Femur (tissue), 1 donor: ENCODE measurements at regions not wholly inside any gene's neighbourhood (a gene's known extent, or its start where the extent isn't known, plus 50 kb on each side); places are given as distances from the start of the nearest gene placed in this dataset.
"Not testable (repeated sequence)": the region's sequence is repeated elsewhere in the genome, so short reads cannot be mapped to it uniquely, and the experiment has no call there.

Experiments
- DNase-seq: peaks from one replicate; pipeline ENCODE4 v3.0.0-alpha.2; 2017

DNA sequence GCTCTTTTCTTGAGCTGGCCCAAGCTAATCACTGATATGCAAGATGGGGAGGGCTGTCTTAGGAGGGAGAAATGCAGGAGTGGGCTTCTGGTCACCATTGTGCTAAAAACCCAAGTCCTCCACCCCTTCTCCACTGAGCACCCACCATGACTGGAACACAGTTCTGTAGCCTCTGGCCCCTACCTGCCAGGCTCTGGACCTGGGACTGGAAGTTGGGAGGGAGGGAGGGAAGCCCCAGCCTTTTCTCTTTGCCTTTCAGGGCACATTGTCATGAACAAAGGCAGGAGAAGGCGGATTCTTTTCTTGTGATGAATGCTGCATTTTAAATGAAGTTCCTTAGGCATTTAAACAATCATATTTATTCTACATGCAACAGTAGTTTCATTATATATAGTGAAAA lies 559.1 kb upstream of the TRPC7 start:
- DNase-seq, result no peak

DNA sequence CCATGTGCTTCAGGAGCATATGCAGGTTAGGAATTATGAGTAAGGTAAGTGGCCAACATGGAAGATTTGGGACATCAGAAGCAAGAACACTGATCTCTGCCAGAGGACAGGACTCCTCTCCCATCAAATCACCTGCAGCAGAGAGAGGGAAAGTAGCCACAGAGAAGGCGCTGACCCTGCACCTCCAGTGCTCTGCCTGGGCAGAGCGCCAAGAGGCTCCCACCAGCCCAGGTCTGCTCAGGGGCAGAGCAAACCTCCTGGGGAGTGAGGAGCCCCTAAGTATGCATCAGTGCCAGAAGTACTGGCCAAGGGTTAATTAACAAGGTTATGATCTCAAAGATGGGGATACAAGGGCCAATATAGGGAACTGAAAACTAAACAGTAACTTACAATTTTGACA lies 545.3 kb upstream of the TRPC7 start:
- no peak for DNase-seq

DNA sequence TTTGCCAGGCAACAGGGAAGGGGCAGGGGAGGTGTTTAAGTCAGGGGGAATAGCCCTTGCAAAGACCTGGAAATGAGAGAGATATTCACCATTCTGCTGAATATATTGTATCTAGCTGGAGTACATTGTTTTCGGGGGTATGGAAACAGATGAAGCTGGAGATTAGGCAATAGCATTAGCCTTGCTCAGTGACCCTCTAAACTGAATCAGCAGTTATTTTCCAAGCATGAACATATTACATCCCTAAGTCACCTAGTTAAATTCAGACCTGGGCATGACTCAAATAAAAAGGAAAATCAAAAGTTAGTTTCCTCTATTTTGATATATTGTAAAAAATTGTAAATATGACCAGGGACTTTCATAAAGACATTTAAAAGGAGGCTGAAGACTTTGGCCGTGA lies 544.6 kb upstream of the TRPC7 start:
- DNase-seq, result no peak

DNA sequence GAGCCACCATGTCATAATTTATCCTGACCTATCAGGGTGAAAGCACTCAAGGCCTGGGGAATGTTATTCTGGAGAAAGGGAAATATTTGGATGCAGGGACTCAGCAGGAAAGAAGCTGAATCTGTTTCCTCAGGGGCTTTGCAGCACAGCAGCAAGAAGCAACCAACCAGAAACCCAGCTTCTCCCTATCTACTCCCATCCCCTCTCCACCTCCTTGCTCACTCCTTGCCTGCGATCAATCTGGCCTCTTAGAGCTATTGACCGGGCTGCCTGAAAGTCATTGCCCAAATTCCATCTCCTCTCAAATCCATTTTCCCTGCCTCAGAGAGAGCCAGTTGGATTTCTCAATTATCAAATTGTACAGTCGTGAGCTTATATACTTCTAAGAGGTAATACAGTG lies 542.0 kb upstream of the TRPC7 start:
- DNase-seq, result no peak

DNA sequence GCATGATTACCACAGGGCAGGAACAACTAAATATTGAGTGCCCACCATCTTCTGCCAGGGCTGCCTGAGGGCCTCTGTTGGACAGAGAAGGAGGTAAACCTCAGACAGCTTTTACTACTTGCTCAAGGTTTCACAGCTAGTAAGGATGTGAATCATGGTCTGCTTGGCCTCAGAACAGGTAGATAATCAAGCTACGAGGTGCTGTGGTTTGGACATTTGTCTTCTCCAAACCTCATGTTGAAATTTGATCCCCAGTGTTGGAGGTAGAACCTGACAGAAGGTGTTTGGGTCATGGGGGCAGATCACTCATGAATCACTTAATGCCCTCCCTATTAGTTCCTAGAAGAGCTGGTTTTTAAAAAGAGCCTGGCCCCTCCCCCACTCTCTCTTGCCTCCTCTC lies 541.2 kb upstream of the TRPC7 start:
- DNase-seq, result no peak

DNA sequence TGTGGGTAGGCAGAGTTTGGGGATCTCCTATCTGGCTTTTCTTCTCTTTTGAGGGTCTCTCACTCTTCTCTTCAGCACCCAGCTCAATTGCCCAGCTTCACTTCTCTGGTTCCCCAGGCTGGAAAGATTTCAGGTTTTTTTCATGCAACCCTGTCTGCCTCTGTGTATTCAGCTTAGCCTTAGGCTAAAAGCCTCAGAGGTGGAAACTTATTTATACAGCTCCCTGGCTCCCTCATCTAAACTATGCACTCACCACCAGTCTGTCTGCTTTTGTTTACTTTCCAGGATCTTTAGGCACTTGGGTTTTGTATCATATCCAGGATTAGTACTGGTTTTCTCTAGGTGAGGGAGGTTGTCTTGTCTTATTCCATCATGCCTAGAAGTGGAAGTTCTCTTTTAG lies 540.2 kb upstream of the TRPC7 start:
- no peak for DNase-seq

DNA sequence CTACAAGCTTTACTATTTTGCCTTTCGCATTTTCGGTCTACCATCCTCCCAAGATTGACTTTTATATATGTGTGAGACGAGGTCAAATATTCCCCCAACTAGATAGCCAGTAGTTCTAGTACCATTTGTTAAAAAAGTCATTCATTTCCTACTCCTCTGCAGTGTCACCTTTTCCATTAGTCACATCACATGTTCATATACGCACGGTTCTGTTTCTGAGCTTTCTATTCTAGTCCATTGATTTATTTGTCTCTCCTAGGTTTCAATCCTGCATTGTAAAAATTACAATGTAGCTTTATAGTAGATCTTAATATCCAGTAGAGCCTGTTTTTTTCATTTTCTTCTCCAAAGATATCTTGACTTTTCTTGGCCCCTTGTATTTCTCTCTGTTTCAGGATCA lies 528.7 kb upstream of the TRPC7 start:
- no peak for DNase-seq

DNA sequence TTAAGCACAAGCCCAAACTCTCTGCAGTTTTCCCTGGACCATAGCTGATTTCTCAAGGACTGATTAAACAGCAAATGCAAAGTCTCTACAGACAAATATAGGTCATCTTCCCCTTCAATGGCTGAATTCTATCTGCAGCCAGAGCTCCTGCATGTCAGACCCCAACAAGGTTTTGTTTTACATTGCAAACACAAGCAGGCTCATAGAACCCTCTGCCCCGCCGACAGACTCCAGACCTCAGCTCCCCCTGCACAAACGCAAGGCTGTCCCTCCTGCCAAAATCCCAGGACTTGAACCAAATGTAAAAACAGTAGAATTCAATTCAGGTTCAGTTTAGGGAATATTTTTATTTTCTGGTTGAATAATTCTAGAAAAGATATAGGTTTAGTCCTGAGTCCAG lies 526.7 kb upstream of the TRPC7 start:
- DNase-seq, result no peak

DNA sequence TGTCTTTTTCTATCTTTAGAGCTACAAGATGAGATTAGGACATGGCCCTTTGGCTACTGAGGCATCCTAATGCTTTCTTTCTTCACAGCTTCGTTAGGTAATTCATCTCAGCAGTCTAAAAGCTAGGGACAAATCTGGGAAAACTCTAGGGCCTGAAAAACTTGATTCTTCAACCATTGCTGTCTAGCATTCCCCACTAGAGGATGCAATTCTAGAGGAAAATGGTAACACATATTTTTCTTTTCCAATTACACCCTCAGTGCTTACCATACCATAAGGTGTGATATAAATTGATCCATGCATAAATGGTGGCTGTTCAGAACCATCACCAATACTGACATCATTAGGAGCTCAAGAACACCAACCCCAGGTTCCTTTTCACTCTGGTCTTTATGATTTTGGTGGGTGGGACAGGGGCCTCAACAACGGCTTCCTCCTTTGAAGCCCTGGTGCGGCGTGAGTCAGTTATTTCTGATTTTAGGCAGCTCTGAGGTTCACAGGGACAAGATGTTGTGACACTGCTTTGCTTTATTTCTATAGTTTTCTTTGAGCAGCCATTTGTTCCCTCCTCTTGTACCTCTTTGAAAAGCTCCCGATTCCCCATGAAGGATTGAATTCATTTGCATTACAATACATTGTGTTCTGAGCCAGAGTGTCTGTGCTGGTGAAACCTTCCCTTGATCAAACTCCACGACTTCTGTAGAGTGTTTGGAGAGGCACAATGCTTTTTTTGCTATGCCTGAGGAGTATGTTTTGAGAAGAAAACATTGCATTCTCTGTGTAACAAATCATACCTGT lies 526.0 kb upstream of the TRPC7 start:
- no peak for DNase-seq

DNA sequence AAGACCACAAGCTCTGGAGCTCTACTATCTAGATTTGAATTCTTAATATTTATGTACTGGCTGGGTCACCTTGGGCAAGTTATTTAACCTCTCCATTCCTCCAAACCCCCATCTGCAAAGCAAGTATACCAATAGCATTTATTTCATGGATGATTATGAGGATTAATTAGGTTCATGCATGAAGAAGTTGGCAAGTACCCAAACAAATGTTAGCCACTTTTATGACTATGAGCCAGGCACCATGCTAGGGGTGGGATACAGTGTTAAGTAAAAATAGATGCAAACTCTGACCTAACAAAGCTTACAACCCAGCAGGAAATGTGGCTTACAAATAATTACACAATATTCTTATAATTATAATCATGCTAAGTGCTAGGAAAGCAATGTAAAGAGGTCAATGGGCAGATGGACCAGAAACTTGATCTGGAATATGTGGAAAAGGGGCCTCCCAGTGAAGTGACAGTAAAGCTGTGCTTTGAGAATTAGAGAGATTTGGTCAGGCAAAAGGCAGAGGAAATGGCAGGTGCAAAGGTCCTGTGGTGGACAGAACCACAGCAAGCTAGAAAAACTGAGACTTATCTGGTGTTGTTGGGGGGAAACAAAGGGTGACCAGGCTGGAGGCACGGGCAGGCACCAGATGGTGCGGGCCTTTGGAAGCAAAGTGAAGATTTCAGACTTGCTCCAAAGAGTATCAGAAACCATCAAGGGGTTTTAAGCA lies 525.2 kb upstream of the TRPC7 start:
- DNase-seq, result no peak

DNA sequence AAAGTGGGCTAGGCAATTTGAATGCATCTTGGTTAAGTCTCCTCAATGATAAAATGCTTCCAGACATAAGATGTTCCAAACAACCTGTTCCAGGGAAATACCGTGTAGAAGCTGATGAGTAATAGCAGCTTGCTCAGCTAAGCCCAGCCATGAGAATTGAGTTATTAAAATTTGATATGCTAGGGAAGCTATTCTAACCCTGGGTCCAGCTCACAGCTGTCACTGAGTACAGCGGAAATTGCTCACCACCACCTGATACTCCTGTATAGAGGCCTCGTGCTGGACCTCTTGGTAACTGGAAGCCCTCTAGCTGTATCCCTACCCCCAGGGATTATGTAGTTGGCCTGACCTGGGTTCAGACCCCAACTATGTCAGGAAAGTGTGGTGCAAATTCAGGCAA lies 521.3 kb upstream of the TRPC7 start:
- DNase-seq, result peak; percentile 19

DNA sequence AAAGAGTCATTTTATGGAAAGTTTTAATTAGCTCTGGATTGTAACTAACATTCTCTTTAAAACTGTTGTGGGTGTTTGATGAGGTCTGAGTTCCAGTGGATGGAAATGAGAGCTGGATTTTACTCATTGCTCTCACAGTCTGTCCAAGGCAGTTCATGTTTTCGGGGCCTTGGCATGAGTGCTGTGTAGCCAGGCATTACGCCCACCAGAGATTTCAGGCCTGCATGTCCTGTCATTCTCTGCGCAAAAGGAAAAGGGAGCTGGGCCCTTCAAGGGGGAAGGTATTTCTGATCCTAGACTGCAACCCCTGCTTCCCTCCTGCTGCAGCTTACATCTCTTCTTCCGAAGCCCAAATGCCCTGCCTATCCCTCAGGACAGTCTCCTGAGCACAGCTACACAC lies 499.6 kb upstream of the TRPC7 start:
- no peak for DNase-seq

DNA sequence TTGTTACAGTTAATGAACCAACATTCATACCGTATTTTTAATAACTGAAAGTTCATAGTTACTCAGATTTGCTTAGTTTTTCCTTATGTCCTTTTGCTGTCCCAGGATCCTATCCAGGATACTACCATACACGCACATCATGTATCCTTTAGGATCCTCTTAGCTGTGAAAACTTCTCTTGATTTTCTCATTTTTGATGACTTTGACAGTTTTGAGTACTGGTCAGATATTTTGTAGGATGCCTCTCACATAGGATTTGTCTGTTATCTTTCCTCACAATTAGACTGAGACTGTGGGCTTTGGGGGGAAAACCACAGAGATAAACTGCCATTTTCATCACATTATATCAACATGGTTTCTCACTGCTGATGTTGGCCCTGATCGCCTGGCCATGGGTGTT lies 491.3 kb upstream of the TRPC7 start:
- DNase-seq, result no peak

DNA sequence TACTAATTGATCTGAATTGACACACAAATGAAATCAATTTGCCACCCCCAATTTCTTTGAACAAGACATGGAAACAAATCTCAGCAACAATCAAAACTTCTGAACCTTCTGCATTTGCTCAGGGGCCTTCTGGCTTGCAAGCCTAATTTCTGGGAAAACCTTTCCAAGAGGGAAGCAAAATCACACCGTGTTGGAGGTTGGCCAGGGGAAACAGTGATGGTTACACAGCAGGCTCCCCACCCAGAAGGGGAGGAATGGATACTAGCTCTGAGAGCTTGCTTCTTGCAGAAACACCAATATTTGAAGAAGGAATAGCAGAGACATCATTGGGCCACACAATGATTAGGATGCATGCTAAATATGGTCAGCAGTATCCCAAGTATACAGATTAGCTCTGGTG lies 488.6 kb upstream of the TRPC7 start:
- DNase-seq, result no peak

DNA sequence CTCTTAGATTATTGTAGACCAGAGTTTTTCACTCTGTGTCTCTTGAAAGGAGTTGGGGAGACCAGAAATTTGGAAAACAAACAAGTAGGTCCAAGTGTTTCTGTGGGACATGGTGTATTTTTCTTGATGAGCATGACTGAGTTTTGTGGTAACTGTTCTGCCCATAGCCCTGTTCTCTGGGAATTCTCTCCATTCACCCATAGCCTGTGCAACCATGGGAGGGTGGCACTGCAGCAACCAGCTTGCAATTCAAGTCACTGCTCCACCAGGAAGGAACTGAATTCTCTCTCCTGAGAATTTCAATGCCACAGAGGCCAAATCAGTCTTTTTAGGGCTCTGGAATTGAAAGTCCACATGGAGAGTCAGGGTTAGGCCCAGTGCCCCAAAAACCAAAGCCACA lies 475.3 kb upstream of the TRPC7 start:
- no peak for DNase-seq

DNA sequence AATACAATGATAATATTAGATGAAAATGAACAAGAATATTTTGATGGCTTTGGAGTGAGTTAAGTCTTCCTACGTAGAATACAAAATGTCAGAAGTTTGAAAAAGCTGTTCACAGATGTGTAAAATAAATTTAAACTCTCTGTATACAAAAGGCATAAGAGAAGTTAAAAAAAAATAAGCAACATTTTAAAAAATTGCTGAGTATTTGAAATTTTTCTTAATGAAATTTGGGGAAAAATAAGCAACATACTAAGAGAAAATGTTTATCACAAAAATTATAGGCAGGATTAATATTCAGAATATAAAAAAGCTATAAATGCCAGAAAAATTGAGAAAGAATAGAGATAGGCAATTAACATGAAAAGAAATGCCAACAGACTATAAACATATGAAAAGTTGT lies 470.7 kb upstream of the TRPC7 start:
- DNase-seq, result no peak

DNA sequence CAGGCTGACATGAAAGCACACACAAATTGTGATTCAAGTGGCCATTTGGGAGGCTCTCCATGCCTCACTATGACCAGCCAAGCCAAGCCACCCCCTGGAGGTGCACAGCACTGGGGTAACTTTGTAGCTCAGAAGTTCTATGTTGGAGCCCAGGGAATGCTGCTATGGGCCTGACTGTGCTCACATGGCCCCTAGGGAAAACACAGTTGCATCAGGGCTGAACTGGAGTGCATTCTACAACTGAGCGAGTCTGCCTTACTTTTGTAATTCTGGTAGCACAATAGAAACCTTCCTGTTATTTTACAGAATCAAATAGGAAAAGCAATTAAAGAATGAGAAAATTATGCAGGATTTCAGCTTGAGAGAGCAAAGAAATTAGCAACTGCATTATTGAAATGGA lies 455.5 kb upstream of the TRPC7 start:
- no peak for DNase-seq

DNA sequence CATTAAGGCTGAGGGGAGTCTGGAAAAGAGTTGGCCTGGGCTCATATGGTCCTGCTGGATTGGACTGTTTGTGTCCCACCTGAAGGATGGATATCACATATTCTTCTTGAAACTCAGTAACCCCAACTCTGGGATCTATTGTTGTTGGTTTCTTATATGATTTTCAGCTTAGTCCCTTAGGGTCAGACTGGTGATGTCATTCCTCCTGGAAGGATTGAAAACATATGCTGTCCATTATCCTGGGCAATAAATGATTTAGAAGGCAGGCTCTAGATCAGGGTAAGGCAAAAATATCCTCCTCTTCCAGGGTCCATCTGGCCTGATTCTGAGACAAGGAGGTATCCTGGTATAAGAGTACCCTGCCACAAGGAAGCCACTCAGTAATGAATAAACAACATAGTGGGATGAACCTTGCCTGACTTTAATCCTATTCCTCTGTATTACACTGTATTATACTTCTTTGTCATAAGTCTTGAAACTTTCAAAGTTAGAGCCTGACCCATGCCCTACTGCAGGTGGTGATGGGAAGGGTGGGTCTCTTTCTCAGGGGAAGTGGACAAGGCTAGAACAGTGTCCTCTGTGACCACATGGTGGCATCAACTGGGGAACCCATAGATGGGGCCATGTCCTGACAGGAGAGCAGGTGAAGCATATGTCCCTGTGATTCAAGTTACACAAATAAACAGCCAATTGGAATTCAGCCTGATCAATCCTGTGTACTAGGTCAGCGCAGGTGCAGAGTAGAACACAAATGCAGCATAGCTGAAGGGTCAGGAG lies 454.4 kb upstream of the TRPC7 start:
- no peak for DNase-seq

DNA sequence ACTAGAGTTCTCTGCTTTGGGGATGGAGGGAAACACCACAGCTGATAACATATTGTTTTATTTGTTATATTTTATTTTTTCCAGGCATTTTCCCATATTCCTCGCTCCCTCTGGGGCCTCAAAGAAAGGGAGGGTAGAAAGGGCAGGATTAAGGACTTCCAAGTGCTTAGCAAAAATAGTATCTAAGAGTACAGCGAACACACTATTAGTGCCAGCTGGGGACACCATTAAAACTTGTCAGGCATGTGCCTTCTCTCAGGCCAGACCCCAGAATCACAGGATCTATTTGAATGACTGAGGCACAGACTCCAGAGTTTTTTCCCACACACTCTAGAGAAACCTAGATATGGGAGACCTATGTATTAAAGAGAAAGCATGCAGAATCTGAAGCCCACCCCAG lies 451.0 kb upstream of the TRPC7 start:
- DNase-seq, result no peak

DNA sequence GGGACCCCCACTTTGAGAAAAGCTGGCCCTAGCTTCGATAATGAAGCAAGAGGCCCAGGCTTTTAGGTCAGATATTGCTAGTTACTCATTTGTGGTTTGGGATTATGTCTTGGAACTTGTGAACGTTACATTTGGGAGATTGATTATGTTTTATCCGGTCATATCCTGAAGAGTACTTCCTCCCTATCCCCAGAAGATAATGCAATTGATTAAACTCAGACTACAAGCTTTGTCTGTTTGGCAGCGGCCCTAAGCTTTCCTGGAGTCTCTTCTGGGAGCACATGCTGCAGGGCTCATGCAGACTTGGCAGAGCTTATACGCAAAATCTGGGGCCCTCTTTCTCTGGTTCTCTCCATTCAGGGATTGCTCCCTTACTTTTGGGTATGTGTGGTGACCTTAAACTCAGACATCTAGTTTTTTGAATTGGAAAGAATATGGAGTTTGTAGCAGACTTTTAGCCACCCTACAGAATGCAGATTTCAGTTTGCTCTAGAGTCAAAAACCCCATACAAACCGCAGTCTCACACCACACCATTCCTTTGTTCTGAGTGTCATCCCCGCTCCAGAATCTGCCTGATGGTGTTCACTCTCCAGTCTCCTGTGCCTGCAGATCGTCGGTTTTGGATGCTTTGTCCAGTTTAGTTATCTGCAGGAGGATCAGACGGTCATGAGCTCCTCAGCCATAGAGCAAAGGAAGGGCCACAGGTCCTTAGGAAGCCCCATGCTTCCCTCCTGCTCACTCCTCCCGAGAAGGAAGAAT lies 449.5 kb upstream of the TRPC7 start:
- DNase-seq, result peak; percentile 53

DNA sequence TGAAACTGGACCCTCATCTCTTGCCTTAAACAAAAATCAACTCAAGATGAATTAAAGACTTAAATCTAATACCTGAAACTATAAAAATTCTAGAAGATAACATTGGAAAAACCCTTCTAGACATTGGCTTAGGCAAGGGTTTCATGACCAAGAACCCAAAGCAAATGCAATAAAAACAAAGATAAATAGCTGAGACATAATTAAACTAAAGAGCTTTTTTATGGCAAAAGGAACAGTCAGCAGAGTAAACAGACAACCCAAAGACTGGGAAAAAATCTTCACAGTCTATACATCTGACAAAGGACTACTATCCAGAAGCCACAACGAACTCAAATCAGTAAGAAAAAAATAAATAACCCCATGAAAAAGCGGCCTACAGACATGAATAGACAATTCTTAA lies 446.9 kb upstream of the TRPC7 start:
- DNase-seq, result not testable (repeated sequence)

DNA sequence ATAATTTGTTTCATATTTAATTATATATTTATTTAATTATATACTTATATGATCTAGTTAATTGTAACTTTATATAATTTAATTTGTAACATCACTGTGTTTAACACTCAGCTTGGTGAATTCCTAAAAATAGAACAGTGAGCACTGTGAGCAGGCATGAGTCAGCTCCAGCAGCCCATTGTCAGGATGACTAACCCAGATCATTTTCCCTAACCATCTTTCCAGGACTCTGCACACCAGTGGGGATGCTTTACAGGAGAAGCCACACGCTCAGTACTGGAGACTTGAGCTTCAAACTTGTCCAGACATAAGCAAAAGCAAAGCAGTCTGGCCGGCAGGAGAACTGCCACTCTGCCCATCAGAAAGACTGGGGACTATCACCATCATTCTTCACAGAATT lies 446.2 kb upstream of the TRPC7 start:
- no peak for DNase-seq

DNA sequence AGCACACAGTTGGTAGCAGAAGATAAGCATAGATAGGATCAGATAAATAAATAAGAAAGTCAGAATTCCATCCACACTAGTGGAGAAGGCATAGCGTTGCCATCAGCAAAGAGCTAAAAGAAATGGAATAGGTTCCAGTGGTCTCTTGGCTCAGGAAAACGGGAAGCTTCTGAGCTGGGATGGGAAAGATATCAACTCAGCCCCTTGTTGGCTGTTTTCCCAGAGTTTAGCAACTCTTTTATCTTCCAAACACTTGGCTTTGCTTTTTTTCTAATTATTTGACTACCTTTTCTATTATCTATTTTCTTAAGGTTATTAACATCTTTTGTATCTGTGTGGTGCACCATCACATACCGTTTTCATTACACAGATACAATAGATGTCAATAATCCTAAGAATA lies 445.7 kb upstream of the TRPC7 start:
- DNase-seq, result no peak
